Stimulated activated CD4-positive, alpha-beta T cell treated with anti-CD3 and anti-CD28 coated beads, Interleukin-2, amount 100 ng/mL, for 24 hours (primary cell): ENCODE measurements at regions not wholly inside any gene's neighbourhood (a gene's known extent, or its start where the extent isn't known, plus 50 kb on each side); places are given as distances from the start of the nearest gene placed in this dataset.

Experiments used
- DNase-seq, 2 donors: peaks; one replicate each; pipeline ENCODE4 v3.0.0-alpha.2; 2020

- no peak for DNase-seq
Observed at GRCh38 chr6:44500074-44500473, 112.6 kb downstream of the CDC5L start.

GRCh38 chr6:44503471-44503870 is 116.0 kb downstream of the CDC5L start:
- no peak for DNase-seq

GRCh38 chr6:44504301-44504791 is 116.8 kb downstream of the CDC5L start:
- no peak for DNase-seq

GRCh38 chr6:44505751-44506150 is 118.2 kb downstream of the CDC5L start:
- no peak for DNase-seq

GRCh38 chr6:44507014-44507413 is 119.5 kb downstream of the CDC5L start:
- DNase-seq = no peak

GRCh38 chr6:44508646-44509045 is 121.1 kb downstream of the CDC5L start:
- DNase-seq = no peak

- no peak for DNase-seq
Observed at GRCh38 chr6:44511126-44511525, 123.6 kb downstream of the CDC5L start.

GRCh38 chr6:44512868-44513741 is 125.6 kb downstream of the CDC5L start:
- no peak for DNase-seq

GRCh38 chr6:44514085-44514484 is 126.6 kb downstream of the CDC5L start:
- no peak for DNase-seq

GRCh38 chr6:44514576-44515193 is 127.2 kb downstream of the CDC5L start:
- DNase-seq = no peak

- no peak for DNase-seq
Observed at GRCh38 chr6:44522871-44523270, 135.4 kb downstream of the CDC5L start.

GRCh38 chr6:44524476-44525227 is 137.1 kb downstream of the CDC5L start:
- DNase-seq = no peak

GRCh38 chr6:44525761-44526351 is 138.3 kb downstream of the CDC5L start:
- DNase-seq = no peak

- peak in 1 of 2 donors; percentile 12 for DNase-seq
Observed at GRCh38 chr6:44527181-44527580, 139.7 kb downstream of the CDC5L start.

GRCh38 chr6:44527583-44528369 is 140.3 kb downstream of the CDC5L start:
- no peak for DNase-seq

- DNase-seq = no peak
Observed at GRCh38 chr6:44528370-44528644, 140.8 kb downstream of the CDC5L start.

- DNase-seq = no peak
Observed at GRCh38 chr6:44528716-44529115, 141.2 kb downstream of the CDC5L start.

GRCh38 chr6:44529146-44529905 is 141.8 kb downstream of the CDC5L start:
- DNase-seq = no peak

- no peak for DNase-seq
Observed at GRCh38 chr6:44530209-44530909, 142.9 kb downstream of the CDC5L start.

- DNase-seq = no peak
Observed at GRCh38 chr6:44530910-44531234, 143.4 kb downstream of the CDC5L start.

GRCh38 chr6:44531442-44532015 is 144.0 kb downstream of the CDC5L start:
- no peak for DNase-seq
